Calu3 (cell line): ENCODE measurements at regions not wholly inside any gene's neighbourhood (a gene's known extent, or its start where the extent isn't known, plus 50 kb on each side); places are given as distances from the start of the nearest gene placed in this dataset.
"Not testable (repeated sequence)": the region's sequence is repeated elsewhere in the genome, so short reads cannot be mapped to it uniquely, and the experiment has no call there.

Experiments used
- BruUV-seq: library from RNA; stranded (reverse); fragments of 400-500 nt; replicated peaks from 2 replicates; lab custom pipeline; 2021; lab: Mats Ljungman, UMichigan
- CTCF ChIA-PET: fragments of 300-600 bp; sonication (Branson Sonifier 250); formaldehyde crosslinking; loops from one replicate; lab custom pipeline; 2022; ENCODE audit warnings: antibody characterized with exemption; lab: Charles Lee
- DNase-seq: peaks from one replicate; pipeline ENCODE4 v3.0.0; 2022
- H3K27ac Mint-ChIP-seq: one replicate; pipeline ENCODE4 v1.8.0; 2022; ENCODE audit warnings: mixed read lengths; ENCODE audit not compliant: unreplicated experiment
- H3K27me3 Mint-ChIP-seq: one replicate; pipeline ENCODE4 v1.8.0; 2022; ENCODE audit warnings: mixed read lengths; ENCODE audit not compliant: unreplicated experiment
- H3K36me3 Mint-ChIP-seq: one replicate; pipeline ENCODE4 v1.8.0; 2022; ENCODE audit warnings: mild to moderate bottlenecking, moderate library complexity, mixed read lengths; ENCODE audit not compliant: insufficient read depth, unreplicated experiment
- H3K4me1 Mint-ChIP-seq: one replicate; pipeline ENCODE4 v1.8.0; 2022; ENCODE audit warnings: mild to moderate bottlenecking, low read depth, mixed read lengths; ENCODE audit not compliant: unreplicated experiment
- H3K4me3 Mint-ChIP-seq: one replicate; pipeline ENCODE4 v1.8.0; 2022; ENCODE audit warnings: mild to moderate bottlenecking, low read depth, moderate library complexity, mixed read lengths; ENCODE audit not compliant: unreplicated experiment
- H3K9me3 Mint-ChIP-seq: one replicate; pipeline ENCODE4 v1.8.0; 2022; ENCODE audit warnings: low read depth, mixed read lengths; ENCODE audit not compliant: unreplicated experiment
- intact Hi-C: fragments of 100-400 bp; cut with micrococcal nuclease; formaldehyde crosslinking; loops from one replicate; pipeline ENCODE4 v1.10.0; 2022; ENCODE audit not compliant: unreplicated experiment
- TF ChIP-seq, protein P1 (sequence below): fragments of 200-600 bp; IDR thresholded peaks from one replicate; pipeline ENCODE4 v1.8.0; 2022; ENCODE audit warnings: antibody characterized with exemption; ENCODE audit not compliant: unreplicated experiment

DNA sequence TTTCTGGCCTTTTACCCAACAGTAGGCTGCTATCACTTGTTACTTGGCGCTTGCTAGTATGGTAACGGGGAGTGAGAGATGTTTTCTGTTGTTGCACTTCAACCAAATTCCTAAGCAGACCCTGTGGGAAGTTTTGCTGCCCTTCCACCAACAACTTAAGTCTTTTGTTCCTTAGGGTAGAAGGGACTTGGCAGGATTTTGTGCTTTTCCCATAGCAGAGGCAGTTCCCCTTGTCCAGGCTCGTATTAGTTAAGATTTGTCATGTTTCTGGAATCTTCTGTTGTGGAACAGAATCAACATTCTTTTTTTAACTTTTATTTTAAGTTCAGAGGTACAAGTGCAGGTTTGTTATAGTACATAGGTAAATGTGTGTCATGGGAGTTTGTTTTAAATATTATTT, 73.2 kb upstream of the SGIP1 start:
- intact Hi-C loops = no loop called here
- BruUV-seq = no TSS peak
- no peaks in the 10 kb centered on the region for H3K4me1 Mint-ChIP-seq
- CTCF ChIA-PET = no interaction called here
- TF ChIP-seq, protein P1, sequence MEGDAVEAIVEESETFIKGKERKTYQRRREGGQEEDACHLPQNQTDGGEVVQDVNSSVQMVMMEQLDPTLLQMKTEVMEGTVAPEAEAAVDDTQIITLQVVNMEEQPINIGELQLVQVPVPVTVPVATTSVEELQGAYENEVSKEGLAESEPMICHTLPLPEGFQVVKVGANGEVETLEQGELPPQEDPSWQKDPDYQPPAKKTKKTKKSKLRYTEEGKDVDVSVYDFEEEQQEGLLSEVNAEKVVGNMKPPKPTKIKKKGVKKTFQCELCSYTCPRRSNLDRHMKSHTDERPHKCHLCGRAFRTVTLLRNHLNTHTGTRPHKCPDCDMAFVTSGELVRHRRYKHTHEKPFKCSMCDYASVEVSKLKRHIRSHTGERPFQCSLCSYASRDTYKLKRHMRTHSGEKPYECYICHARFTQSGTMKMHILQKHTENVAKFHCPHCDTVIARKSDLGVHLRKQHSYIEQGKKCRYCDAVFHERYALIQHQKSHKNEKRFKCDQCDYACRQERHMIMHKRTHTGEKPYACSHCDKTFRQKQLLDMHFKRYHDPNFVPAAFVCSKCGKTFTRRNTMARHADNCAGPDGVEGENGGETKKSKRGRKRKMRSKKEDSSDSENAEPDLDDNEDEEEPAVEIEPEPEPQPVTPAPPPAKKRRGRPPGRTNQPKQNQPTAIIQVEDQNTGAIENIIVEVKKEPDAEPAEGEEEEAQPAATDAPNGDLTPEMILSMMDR = no peak
- no peaks in the 10 kb centered on the region for H3K36me3 Mint-ChIP-seq
- H3K9me3 Mint-ChIP-seq = peaks cover 16% of the 10 kb centered on the region
- no peak overlapping the region for H3K27ac Mint-ChIP-seq
- H3K27me3 Mint-ChIP-seq = peaks cover 19% of the 10 kb centered on the region
- H3K4me3 Mint-ChIP-seq = no peak overlapping the region
- no peak for DNase-seq

DNA sequence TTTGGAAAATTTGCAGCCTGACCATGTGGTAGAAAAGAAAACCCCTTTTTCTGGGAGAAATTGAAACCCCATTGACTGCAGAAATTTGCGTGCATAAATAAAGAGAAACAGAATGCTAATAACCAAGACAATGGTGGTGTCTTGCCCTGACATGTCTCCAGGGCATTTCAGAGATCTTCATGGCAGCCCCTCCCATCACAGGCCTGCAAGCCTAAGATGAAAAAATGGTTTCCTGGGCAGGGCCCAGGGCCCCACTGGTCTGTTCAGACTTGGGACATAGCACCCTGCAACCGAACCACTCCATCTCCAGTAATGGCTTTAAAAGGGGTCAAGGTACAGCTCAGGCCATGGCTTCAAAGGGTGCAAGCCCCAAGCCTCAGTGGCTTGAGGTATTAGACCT, 71.6 kb upstream of the SGIP1 start:
- CTCF ChIA-PET = no interaction called here
- no peak overlapping the region for H3K27ac Mint-ChIP-seq
- peaks cover 16% of the 10 kb centered on the region for H3K9me3 Mint-ChIP-seq
- H3K27me3 Mint-ChIP-seq = peaks cover 22% of the 10 kb centered on the region
- no peak for DNase-seq
- H3K4me3 Mint-ChIP-seq = no peak overlapping the region
- H3K4me1 Mint-ChIP-seq = peaks cover 7% of the 10 kb centered on the region
- no peaks in the 10 kb centered on the region for H3K36me3 Mint-ChIP-seq
- intact Hi-C loops = no loop called here
- TF ChIP-seq, protein P1 = no peak
- BruUV-seq = no TSS peak

DNA sequence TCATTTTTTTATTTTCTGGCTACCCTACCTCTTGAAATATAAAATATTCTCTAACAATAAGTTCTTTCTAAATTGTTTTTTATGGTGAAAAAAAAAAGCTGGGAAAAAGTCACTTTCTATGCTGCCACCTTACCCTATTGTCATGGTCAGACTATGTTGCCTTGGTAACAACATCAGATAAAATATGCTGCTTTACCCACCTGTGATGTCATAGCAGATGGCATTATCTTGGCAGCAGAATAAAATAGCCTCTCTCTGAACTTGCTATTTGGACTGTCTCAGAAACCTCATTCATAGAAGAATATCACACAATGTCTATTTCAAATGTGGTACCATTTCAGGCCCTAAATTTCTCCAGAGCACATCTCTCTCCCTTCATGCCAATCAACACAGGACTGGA, 69.6 kb upstream of the SGIP1 start:
- no peak for DNase-seq
- H3K27me3 Mint-ChIP-seq = peaks cover 22% of the 10 kb centered on the region
- CTCF ChIA-PET = no interaction called here
- intact Hi-C loops = no loop called here
- H3K27ac Mint-ChIP-seq = no peak overlapping the region
- TF ChIP-seq, protein P1 = no peak
- H3K4me3 Mint-ChIP-seq = no peak overlapping the region
- no TSS peak for BruUV-seq
- peaks cover 7% of the 10 kb centered on the region for H3K4me1 Mint-ChIP-seq
- H3K9me3 Mint-ChIP-seq = peaks cover 16% of the 10 kb centered on the region
- H3K36me3 Mint-ChIP-seq = no peaks in the 10 kb centered on the region

DNA sequence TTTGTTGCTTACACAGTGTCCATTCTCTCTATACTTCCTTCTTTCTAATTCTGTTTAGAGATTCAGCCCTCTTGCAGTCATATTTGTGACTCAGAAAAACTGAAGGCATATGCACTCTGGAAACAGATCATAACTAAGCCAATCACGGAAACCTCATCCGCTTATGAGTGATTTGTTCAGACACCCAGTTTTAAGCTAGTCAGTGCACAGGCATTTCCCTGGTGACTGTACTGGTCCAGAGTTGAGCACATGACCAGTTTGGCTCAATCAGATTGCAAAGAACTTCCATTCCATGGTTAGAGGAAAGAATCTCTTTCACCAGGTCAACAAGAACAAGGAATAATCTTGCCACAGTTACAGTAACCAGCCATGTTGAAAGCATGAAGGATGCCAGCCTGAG, 69.2 kb upstream of the SGIP1 start:
- BruUV-seq = no TSS peak
- TF ChIP-seq, protein P1 = no peak
- no peak for DNase-seq
- no peaks in the 10 kb centered on the region for H3K36me3 Mint-ChIP-seq
- intact Hi-C loops = loop anchor here (5.0 kb wide), 1 partner anchor 192 kb away; no protein-coding TSS in a partner anchor
- CTCF ChIA-PET = interaction anchor here (0.5 kb wide), 1 partner anchor 1072 kb away, joined by 8 read pairs; no protein-coding TSS in a partner anchor
- peaks cover 22% of the 10 kb centered on the region for H3K27me3 Mint-ChIP-seq
- H3K9me3 Mint-ChIP-seq = peaks cover 13% of the 10 kb centered on the region
- no peak overlapping the region for H3K4me3 Mint-ChIP-seq
- H3K4me1 Mint-ChIP-seq = peaks cover 7% of the 10 kb centered on the region
- no peak overlapping the region for H3K27ac Mint-ChIP-seq

DNA sequence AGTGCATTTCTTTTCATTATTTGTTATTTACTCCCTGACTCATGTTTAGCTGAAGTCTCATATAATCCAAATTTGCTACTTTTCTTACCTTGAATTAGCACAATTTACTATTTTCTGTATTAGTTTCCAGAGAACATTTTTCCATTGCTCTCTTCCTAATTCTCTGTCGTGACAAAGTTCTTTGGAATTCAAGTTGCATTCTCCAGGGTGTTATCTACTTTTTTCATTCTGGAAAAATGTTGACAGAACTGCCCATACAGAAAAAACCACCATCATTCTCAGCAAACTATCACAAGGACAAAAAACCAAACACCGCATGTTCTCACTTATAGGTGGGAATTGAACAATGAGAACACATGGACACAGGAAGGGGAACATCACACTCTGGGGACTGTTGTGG, 67.3 kb upstream of the SGIP1 start:
- DNase-seq, H3K36me3 Mint-ChIP-seq, CTCF ChIA-PET, H3K4me1 Mint-ChIP-seq, H3K4me3 Mint-ChIP-seq, BruUV-seq, H3K9me3 Mint-ChIP-seq, H3K27ac Mint-ChIP-seq: not testable (repeated sequence)
- peaks cover 16% of the 10 kb centered on the region for H3K27me3 Mint-ChIP-seq
- intact Hi-C loops = loop anchor here (5.0 kb wide), 1 partner anchor 191 kb away; no protein-coding TSS in a partner anchor
